Keratinocyte (primary cell): ENCODE measurements at regions not wholly inside any gene's neighbourhood (a gene's known extent, or its start where the extent isn't known, plus 50 kb on each side); places are given as distances from the start of the nearest gene placed in this dataset.

Experiments
- DNase-seq: peaks from one replicate; pipeline ENCODE4 v3.0.0-alpha.2; 2011; ENCODE audit warnings: low read depth, missing footprints, low spot score
- FAIRE-seq: peaks from 2 replicates; lab custom pipeline; 2011; peaks lifted over from hg19 to GRCh38; lab: Jason Lieb, UNC
- H2AFZ ChIP-seq: 2 replicates; pipeline ENCODE4 v1.6.0; 2012; ENCODE audit warnings: low read length, control low read depth, inconsistent platforms; ENCODE audit not compliant: control insufficient read depth
- H3K27ac ChIP-seq: 2 replicates; pipeline ENCODE4 v1.5.1; 2011; ENCODE audit warnings: low read length; ENCODE audit not compliant: control insufficient read depth, insufficient read depth
- H3K27me3 ChIP-seq: 3 replicates; pipeline ENCODE4 v1.6.0; 2011; ENCODE audit warnings: low read length; ENCODE audit not compliant: control insufficient read depth, insufficient read depth; ENCODE audit errors: extremely low read depth
- H3K36me3 ChIP-seq, 2 experiments: 2 replicates in 1 of 2; 3 replicates in 1 of 2; pipeline ENCODE4 v1.5.1; 2011; ENCODE audit warnings: low read length in 2 of 2, mild to moderate bottlenecking in 1 of 2; ENCODE audit not compliant: control insufficient read depth in 2 of 2, insufficient read depth in 2 of 2; ENCODE audit errors: extremely low read depth in 1 of 2
- H3K4me1 ChIP-seq: 3 replicates; pipeline ENCODE4 v1.5.1; 2011; ENCODE audit warnings: low read length; ENCODE audit not compliant: control insufficient read depth, insufficient read depth; ENCODE audit errors: extremely low read depth
- H3K4me2 ChIP-seq: 3 replicates; pipeline ENCODE4 v1.6.0; 2011; ENCODE audit warnings: low read depth, low read length; ENCODE audit not compliant: control insufficient read depth, insufficient read depth; ENCODE audit errors: extremely low read depth
- H3K4me3 ChIP-seq, 3 experiments: fragments of 200-600 bp in 1 of 3; sonication (generic) in 1 of 3; 2 replicates in 2 of 3; 3 replicates in 1 of 3; pipeline ENCODE4 v1.5.1; 2011 to 2016; ENCODE audit warnings: low read length in 3 of 3, mild to moderate bottlenecking in 3 of 3, control low read depth in 2 of 3, inconsistent platforms in 1 of 3, low read depth in 1 of 3, mixed read lengths in 1 of 3, mixed run types in 1 of 3, moderate library complexity in 1 of 3; ENCODE audit not compliant: control insufficient read depth in 2 of 3, insufficient read depth in 2 of 3; ENCODE audit errors: extremely low read depth in 1 of 3
- H3K79me2 ChIP-seq: 2 replicates; pipeline ENCODE4 v1.6.0; 2012; ENCODE audit warnings: low read length; ENCODE audit not compliant: control insufficient read depth, insufficient read depth
- H3K9ac ChIP-seq: 3 replicates; pipeline ENCODE4 v1.6.0; 2011; ENCODE audit warnings: low read length; ENCODE audit not compliant: control insufficient read depth, insufficient read depth; ENCODE audit errors: extremely low read depth
- H3K9me1 ChIP-seq: 3 replicates; pipeline ENCODE4 v1.6.0; 2011; ENCODE audit warnings: low read length; ENCODE audit not compliant: control insufficient read depth, insufficient read depth; ENCODE audit errors: extremely low read depth
- H3K9me3 ChIP-seq: 2 replicates; pipeline ENCODE4 v1.5.1; 2012; ENCODE audit warnings: low read depth, low read length; ENCODE audit not compliant: control insufficient read depth
- H4K20me1 ChIP-seq: 3 replicates; pipeline ENCODE4 v1.6.0; 2011; ENCODE audit warnings: low read length; ENCODE audit not compliant: control insufficient read depth, insufficient read depth; ENCODE audit errors: extremely low read depth
- EZH2 ChIP-seq: IDR thresholded peaks from one replicate; pipeline ENCODE4 v1.6.1; 2012; ENCODE audit warnings: inconsistent platforms, mild to moderate bottlenecking, low read length, moderate library complexity
- dilution Hi-C: fragments of 300-500 bp; cut with MboI; formaldehyde crosslinking; loops from one replicate; pipeline ENCODE4 v1.7.0; 2020; ENCODE audit warnings: low sequenced_read_pairs; ENCODE audit not compliant: extremely low pct_ligation_motif_present
- TF ChIP-seq, protein P1 (sequence below), 3 experiments: IDR thresholded peaks in 1 of 3; conservative IDR thresholded peaks in 1 of 3; optimal IDR thresholded peaks in 1 of 3; 2 replicates in 2 of 3; 3 replicates in 1 of 3; pipeline versions ENCODE3 to v1.5.1; 2011; ENCODE audit warnings: low read length in 3 of 3, mild to moderate bottlenecking in 3 of 3, moderate library complexity in 2 of 3, control low read depth in 1 of 3, inconsistent platforms in 1 of 3; ENCODE audit not compliant: insufficient read depth in 2 of 3; ENCODE audit errors: extremely low read depth in 1 of 3

DNA sequence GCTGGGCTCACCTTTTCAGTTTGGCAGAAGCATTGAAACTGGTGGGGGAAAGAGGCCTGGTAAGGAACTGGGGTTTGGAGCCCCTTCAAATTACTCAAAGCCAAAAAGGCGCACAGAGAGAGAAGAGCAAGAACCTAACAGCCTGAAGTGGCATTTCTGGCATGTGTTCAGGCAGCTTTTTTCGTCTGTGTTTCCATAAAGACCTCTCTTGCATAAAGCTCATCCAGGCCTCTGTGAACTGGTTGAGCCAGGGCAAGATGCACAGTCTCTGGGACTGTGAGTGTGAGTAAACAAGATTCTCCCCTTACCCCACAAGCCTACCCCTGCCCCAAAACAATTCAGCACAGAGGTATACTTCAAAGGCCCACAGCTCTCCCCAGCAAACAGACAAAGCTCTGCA lies 167.8 kb downstream of the QRSL1 start:
- no peaks in the 10 kb centered on the region for H3K27me3 ChIP-seq
- FAIRE-seq (peak; percentile 44), DNase-seq (no peak)
- no peak overlapping the region for H3K4me3 ChIP-seq
- H3K79me2 ChIP-seq: no peaks in the 10 kb centered on the region
- H3K9me3 ChIP-seq: no peaks in the 10 kb centered on the region
- no peaks in the 10 kb centered on the region for H4K20me1 ChIP-seq
- H2AFZ ChIP-seq: no peak overlapping the region
- H3K4me1 ChIP-seq: peaks cover 28% of the 10 kb centered on the region
- no peaks in the 10 kb centered on the region for H3K36me3 ChIP-seq
- no peak overlapping the region for H3K27ac ChIP-seq
- TF ChIP-seq EZH2: no peak
- TF ChIP-seq, protein P1, sequence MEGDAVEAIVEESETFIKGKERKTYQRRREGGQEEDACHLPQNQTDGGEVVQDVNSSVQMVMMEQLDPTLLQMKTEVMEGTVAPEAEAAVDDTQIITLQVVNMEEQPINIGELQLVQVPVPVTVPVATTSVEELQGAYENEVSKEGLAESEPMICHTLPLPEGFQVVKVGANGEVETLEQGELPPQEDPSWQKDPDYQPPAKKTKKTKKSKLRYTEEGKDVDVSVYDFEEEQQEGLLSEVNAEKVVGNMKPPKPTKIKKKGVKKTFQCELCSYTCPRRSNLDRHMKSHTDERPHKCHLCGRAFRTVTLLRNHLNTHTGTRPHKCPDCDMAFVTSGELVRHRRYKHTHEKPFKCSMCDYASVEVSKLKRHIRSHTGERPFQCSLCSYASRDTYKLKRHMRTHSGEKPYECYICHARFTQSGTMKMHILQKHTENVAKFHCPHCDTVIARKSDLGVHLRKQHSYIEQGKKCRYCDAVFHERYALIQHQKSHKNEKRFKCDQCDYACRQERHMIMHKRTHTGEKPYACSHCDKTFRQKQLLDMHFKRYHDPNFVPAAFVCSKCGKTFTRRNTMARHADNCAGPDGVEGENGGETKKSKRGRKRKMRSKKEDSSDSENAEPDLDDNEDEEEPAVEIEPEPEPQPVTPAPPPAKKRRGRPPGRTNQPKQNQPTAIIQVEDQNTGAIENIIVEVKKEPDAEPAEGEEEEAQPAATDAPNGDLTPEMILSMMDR (optimal IDR thresholded peaks at IDR 0.05 in 1 of 3, IDR thresholded peaks at IDR 0.05 in 1 of 3, conservative IDR thresholded peaks at IDR 0.05 in 1 of 3; ENCODE audit: extremely low read depth in 1 of 3, insufficient read depth in 2 of 3, low read length in 3 of 3): no peak
- no peaks in the 10 kb centered on the region for H3K9me1 ChIP-seq
- H3K9ac ChIP-seq: no peak overlapping the region
- dilution Hi-C loops: no loop called here
- no peak overlapping the region for H3K4me2 ChIP-seq

DNA sequence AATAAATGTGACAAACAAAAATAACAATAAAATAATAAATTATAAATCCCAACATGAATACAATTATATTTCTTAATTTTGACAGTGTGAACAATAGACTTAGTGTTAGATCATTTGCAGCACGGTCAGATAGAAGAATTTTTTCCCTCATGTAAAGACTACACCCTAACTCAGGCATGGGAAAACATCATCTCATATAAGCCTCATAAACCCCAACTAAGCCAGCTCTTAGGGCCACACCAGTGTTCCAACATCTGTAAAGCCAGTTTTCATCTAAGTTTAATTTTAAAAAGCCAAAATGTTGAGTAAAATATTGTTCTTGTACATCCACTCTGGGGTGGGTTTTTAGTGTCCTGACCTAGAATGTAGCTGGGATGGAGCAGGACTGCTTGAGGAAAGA lies 167.4 kb downstream of the QRSL1 start:
- dilution Hi-C loops: no loop called here

More for the DNA sequence above, 167.4 kb downstream of the QRSL1 start:
- no peak for DNase-seq
- Histone ChIP-seq H3K9me3 (no peaks in the 10 kb centered on the region), H3K27ac (no peak overlapping the region), H4K20me1 (no peaks in the 10 kb centered on the region), H3K4me2 (no peak overlapping the region), H2AFZ (no peak overlapping the region), H3K4me1 (peaks cover 28% of the 10 kb centered on the region), H3K36me3 (no peaks in the 10 kb centered on the region), H3K27me3 (no peaks in the 10 kb centered on the region), H3K9me1 (no peaks in the 10 kb centered on the region), H3K4me3 (no peak overlapping the region), H3K9ac (no peak overlapping the region), H3K79me2 (no peaks in the 10 kb centered on the region)
- FAIRE-seq: no peak
- no peak for TF ChIP-seq EZH2
- TF ChIP-seq, protein P1 (optimal IDR thresholded peaks at IDR 0.05 in 1 of 3, IDR thresholded peaks at IDR 0.05 in 1 of 3, conservative IDR thresholded peaks at IDR 0.05 in 1 of 3; ENCODE audit: extremely low read depth in 1 of 3, insufficient read depth in 2 of 3, low read length in 3 of 3): no peak
